ENCODE measurements at regions not wholly inside any gene's neighbourhood (a gene's known extent, or its start where the extent isn't known, plus 50 kb on each side); places are given as distances from the start of the nearest gene placed in this dataset.

DNA sequence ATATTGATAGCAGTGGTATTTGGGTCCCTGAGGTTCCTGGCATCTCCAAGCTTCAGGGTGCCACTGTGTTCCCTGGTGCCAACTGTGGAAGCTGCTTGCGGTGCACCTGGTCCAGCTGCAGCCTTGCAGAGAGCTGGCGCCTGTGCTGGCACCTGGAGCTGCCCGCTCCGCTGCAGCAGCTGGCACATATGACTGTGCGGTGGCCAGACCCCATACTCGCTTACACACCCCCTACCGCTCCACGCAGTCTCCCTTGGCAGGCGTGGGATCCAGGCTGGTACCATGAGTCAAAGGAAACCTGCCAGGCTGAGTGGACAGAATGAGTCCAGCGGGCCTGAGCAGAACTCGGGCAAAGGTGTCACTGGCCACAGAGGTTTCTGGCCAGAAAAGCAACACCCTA lies 89.9 kb upstream of the JAZF1 start:
- no peak overlapping the region for H3K27ac Mint-ChIP-seq
- H3K9me3 Mint-ChIP-seq: peaks cover 9% of the 10 kb centered on the region
- H3K27me3 Mint-ChIP-seq: peaks cover 7% of the 10 kb centered on the region
- H3K36me3 Mint-ChIP-seq (ENCODE audit: low read depth): no peaks in the 10 kb centered on the region
- intact Hi-C loops (cut with micrococcal nuclease): loop anchor here (5.0 to 10.0 kb wide), 2 partner anchors 86 to 128 kb away; partner anchors contain the start of gene JAZF1
- peaks cover 23% of the 10 kb centered on the region for H3K4me1 Mint-ChIP-seq (ENCODE audit: low read depth)
- no peak overlapping the region for H3K4me3 Mint-ChIP-seq

DNA sequence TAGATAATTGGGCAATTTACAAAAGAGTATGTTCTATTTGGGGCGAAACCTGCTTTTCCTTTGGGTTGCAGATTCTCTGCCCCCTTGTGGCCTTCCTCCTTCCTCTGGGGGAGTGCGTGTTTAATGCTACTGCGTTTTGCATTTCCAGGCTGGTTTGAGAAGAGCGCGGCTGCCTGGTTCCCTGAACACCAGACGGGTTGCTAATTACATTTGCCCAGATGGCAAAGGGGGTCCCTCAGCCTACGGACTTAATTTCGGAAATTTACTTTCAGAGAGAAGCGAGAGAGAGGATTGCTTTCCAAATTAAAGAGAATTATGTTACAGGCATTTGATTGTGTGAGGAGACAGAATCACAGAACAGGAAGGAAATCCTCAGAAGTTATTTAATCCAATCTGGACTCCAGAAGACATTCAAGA lies 91.9 kb upstream of the JAZF1 start:
- Mint-ChIP-seq H3K27me3 (peaks cover 7% of the 10 kb centered on the region), H3K27ac (peak overlapping the region; percentile 40), H3K9me3 (peaks cover 9% of the 10 kb centered on the region), H3K36me3 (ENCODE audit: low read depth) (no peaks in the 10 kb centered on the region), H3K4me1 (ENCODE audit: low read depth) (peaks cover 23% of the 10 kb centered on the region), H3K4me3 (peak overlapping the region; percentile 70)
- intact Hi-C loops (cut with micrococcal nuclease): loop anchor here (5.0 to 10.0 kb wide), 2 partner anchors 88 to 130 kb away; partner anchors contain the start of gene JAZF1

DNA sequence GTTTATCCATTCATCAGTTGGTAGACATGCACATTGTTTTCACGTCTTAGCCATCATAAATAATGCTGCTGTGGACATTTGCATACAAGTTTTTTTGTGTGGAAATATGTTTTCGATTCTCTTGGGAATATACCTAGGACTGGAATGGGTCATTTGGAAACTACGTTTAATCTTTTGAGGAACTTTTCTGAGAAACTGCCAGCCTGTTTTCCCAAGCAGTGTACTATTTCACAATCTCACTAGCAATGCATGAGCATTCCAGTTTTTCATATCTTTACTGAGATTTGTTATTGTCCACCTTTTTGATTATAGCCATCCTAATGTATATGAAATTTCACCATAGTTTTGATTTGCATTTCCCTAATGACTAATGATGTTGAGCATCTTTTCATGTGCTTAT lies 95.7 kb upstream of the JAZF1 start:
- peaks cover 5% of the 10 kb centered on the region for H3K4me1 Mint-ChIP-seq (ENCODE audit: low read depth)
- peaks cover 9% of the 10 kb centered on the region for H3K9me3 Mint-ChIP-seq
- peaks cover 10% of the 10 kb centered on the region for H3K27me3 Mint-ChIP-seq
- H3K27ac Mint-ChIP-seq: no peak overlapping the region
- no peaks in the 10 kb centered on the region for H3K36me3 Mint-ChIP-seq (ENCODE audit: low read depth)
- no peak overlapping the region for H3K4me3 Mint-ChIP-seq
- intact Hi-C loops (cut with micrococcal nuclease): loop anchor here (10.0 kb wide), 1 partner anchor 91 kb away; the partner anchor contains the start of gene JAZF1

DNA sequence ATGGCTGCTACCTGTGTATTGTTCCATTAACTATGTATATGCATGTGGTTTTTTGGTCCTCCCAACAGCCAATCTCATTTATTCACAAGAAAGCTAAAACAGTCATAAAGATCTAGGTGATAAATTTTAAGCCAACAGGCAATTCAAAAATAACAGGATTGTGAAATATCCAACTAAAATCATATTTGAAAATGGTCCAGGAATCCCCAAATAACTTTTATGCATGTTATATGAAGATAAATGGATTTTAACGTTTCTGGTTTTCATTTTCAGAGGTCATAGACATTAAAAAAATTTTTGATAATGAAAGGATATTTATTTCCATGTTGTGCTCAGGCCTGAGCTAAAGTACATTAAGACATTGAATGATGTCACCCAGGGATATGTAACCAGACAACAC lies 96.8 kb upstream of the JAZF1 start:
- H3K27me3 Mint-ChIP-seq: peaks cover 14% of the 10 kb centered on the region
- no peak overlapping the region for H3K27ac Mint-ChIP-seq
- peaks cover 9% of the 10 kb centered on the region for H3K9me3 Mint-ChIP-seq
- H3K4me3 Mint-ChIP-seq: no peak overlapping the region
- H3K36me3 Mint-ChIP-seq (ENCODE audit: low read depth): no peaks in the 10 kb centered on the region
- H3K4me1 Mint-ChIP-seq (ENCODE audit: low read depth): peaks cover 4% of the 10 kb centered on the region
- intact Hi-C loops (cut with micrococcal nuclease): loop anchor here (10.0 kb wide), 1 partner anchor 93 kb away; the partner anchor contains the start of gene JAZF1

DNA sequence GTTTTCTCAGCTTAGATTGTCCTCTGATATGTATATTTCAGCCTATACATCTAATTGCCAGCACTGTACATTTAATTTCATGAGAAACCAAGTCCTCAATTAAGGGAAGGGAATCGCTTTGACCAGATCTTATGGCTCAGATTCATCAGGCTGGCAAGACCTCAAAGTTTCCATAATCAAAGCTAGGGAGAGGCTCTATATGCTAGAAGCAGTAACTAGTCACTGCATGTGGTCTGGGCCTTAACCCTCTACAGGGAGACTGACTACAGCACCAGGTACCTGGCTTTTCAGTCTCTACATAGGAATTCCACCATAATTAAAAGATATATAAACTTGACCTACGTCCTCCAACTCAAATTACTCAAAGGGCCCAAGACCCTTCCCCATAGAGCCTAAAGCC lies 97.4 kb upstream of the JAZF1 start:
- intact Hi-C loops (cut with micrococcal nuclease): loop anchor here (10.0 kb wide), 1 partner anchor 93 kb away; the partner anchor contains the start of gene JAZF1
- no peaks in the 10 kb centered on the region for H3K36me3 Mint-ChIP-seq (ENCODE audit: low read depth)
- H3K27me3 Mint-ChIP-seq: peaks cover 14% of the 10 kb centered on the region
- no peak overlapping the region for H3K27ac Mint-ChIP-seq
- H3K4me1 Mint-ChIP-seq (ENCODE audit: low read depth): no peaks in the 10 kb centered on the region
- no peak overlapping the region for H3K4me3 Mint-ChIP-seq
- peaks cover 8% of the 10 kb centered on the region for H3K9me3 Mint-ChIP-seq

DNA sequence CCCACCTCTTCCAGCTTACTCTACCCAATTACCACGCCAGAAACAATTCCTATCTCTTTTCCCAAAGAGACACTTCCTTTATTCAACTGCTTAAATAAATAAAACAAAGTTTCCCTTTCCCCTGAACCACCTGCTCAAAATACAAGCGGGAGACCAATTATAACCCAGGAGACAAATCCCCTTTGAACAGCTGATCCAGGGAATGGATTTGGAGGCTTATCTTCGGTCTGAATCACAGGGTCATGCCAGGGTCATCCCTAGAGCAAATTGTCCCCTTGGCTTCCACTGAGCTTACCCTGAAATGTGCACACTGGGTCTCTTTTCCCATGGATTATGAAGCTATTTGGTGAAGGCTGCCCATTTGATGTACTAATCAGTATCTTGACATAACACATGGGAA lies 99.9 kb upstream of the JAZF1 start:
- intact Hi-C loops (cut with micrococcal nuclease): no loop called here
- H3K4me3 Mint-ChIP-seq: no peak overlapping the region
- H3K27me3 Mint-ChIP-seq: peaks cover 8% of the 10 kb centered on the region
- H3K4me1 Mint-ChIP-seq (ENCODE audit: low read depth): no peaks in the 10 kb centered on the region
- H3K36me3 Mint-ChIP-seq (ENCODE audit: low read depth): no peaks in the 10 kb centered on the region
- H3K9me3 Mint-ChIP-seq: no peaks in the 10 kb centered on the region
- no peak overlapping the region for H3K27ac Mint-ChIP-seq

DNA sequence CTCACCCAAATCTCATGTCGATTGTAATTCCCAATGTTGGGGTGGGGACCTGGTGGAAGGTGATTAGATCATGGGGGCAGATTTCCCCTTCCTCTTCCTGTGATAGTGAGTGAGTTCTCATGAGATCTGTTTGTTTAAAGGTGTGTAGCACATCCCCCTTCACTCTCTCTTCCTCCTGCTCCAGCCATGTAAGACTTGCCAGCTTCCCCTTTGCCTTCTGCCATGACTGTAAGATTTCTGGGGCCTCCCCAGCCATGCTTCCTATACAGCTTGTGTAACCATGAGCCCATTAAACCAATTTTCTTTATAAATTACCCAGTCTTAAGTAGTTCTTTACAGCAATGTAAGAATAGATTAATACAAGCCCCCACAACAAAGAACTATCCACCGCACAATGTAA lies 109.9 kb upstream of the JAZF1 start:
- Mint-ChIP-seq H3K36me3 (ENCODE audit: low read depth) (no peaks in the 10 kb centered on the region), H3K9me3 (no peaks in the 10 kb centered on the region), H3K4me3 (no peak overlapping the region), H3K4me1 (ENCODE audit: low read depth) (peaks cover 22% of the 10 kb centered on the region), H3K27me3 (peaks cover 26% of the 10 kb centered on the region), H3K27ac (peak overlapping the region; percentile 45)
- intact Hi-C loops (cut with micrococcal nuclease): loop anchor here (10.0 kb wide), 1 partner anchor 564 kb away; no protein-coding TSS in a partner anchor

DNA sequence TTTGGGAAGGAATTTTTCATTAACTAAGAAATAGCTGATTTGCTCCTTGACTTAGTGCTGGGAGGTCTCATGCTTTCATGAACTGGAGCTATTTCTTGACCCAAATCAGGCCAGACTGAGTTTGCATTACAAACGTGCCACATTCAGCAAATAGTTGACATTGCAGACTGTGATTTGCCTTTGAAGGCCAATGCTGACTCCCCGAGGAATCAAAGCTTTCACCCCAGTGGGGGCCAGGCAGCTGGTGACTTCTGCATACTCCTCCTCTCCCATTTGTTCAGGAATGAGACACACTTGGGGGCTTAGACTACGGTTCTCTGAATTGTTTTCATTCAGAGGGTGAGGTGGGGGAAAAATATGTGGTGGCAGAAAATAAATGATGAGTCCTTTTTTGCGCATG lies 111.0 kb upstream of the JAZF1 start:
- Mint-ChIP-seq H3K9me3 (no peaks in the 10 kb centered on the region), H3K4me3 (no peak overlapping the region), H3K4me1 (ENCODE audit: low read depth) (peaks cover 22% of the 10 kb centered on the region), H3K36me3 (ENCODE audit: low read depth) (no peaks in the 10 kb centered on the region), H3K27me3 (peaks cover 33% of the 10 kb centered on the region), H3K27ac (no peak overlapping the region)
- intact Hi-C loops (cut with micrococcal nuclease): loop anchor here (10.0 kb wide), 1 partner anchor 563 kb away; no protein-coding TSS in a partner anchor

DNA sequence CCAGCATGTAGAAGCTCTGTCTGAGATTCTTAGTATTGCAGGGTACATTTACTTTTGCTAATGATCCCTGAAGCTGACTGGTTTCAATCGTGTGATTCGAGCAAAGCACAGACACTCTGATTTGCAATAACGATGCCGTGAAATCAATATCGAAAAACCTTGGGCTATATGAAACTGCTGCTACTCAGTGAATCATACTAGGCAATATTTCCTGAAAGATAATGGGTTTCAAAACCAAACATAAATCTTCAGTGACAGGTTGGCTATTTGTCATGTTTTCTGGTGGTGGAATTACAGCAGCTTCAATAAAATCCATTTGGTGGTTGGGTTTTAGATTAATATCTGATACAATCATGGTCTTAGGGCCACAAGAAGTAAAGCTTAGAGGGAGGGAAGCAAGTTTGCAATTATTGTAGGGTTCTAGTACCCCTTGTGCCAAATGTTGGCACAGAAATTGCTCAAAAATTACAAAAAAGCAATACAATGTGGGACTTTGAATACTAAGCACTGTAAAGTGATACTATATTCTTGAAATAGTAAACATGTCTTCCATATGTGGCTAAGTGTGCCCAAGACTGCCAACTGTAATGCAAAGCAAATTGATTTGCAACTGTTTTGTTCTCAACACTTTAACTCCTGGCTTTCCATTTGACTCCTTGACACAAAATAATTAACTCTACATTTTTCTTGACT lies 112.4 kb upstream of the JAZF1 start:
- Mint-ChIP-seq H3K27ac (no peak overlapping the region), H3K36me3 (ENCODE audit: low read depth) (no peaks in the 10 kb centered on the region), H3K4me1 (ENCODE audit: low read depth) (peaks cover 26% of the 10 kb centered on the region), H3K9me3 (no peaks in the 10 kb centered on the region), H3K4me3 (no peak overlapping the region), H3K27me3 (peaks cover 33% of the 10 kb centered on the region)
- intact Hi-C loops (cut with micrococcal nuclease): loop anchor here (10.0 kb wide), 1 partner anchor 562 kb away; no protein-coding TSS in a partner anchor

DNA sequence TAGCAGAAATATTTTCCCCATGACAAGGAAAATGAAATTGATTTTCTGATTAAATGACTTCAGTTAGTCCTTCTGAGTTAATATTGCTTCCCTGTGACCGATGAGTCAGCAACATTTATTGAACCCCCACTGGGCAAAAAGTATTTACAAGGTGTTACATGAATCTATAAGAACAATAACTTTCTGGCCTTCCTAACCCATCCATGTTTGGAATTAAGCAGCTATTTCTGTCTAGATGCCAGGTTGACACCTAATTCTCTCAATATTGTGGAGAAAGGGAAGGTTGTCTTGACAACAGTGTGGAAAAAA lies 112.9 kb upstream of the JAZF1 start:
- no peaks in the 10 kb centered on the region for H3K9me3 Mint-ChIP-seq
- no peak overlapping the region for H3K27ac Mint-ChIP-seq
- peaks cover 28% of the 10 kb centered on the region for H3K4me1 Mint-ChIP-seq (ENCODE audit: low read depth)
- H3K27me3 Mint-ChIP-seq: peaks cover 33% of the 10 kb centered on the region
- no peaks in the 10 kb centered on the region for H3K36me3 Mint-ChIP-seq (ENCODE audit: low read depth)
- intact Hi-C loops (cut with micrococcal nuclease): loop anchor here (10.0 kb wide), 1 partner anchor 561 kb away; no protein-coding TSS in a partner anchor
- H3K4me3 Mint-ChIP-seq: no peak overlapping the region

DNA sequence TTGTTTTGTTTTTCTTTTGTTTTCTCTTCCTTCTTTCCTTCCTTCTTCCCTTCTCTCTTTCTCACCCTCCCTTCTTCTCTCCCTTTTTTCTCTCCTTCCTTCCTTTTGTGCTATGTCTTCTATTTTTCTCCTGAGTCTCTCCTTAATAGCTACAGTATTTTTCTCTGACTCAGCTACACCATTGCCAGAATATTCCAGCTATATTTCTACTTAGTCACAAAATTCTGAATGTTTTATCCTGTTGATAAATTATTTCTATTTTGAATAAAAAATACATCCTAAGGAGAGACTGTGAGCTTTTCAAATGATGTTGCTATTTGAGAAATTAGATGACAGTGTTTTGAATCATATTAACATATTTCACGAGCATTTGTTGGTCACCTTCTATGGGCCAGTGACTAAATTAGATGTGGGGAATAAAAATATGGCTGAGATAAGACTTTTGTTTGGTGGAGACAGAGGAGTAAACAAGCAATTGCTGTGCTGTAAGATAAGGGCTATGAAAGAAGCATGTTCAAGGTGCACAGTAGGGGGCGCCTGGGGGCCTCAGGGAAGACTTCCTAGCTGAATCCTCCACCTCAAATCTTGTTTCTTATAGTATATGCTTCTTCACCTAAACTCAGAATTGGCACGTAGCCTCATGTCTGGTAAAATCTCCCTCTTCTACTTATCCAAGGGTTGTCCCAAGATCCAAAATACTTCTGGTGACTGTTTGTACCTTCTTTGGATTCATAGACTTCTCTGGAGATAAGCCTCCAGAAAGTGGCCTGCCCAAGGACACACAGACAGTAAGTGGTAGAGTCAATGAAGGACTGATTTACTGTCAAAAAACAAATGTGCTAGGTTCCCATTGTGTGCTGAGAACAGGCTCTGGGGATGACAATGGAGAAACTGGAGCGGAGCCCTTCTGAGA lies 115.5 kb upstream of the CREB5 start:
- peaks cover 30% of the 10 kb centered on the region for H3K27me3 Mint-ChIP-seq
- no peaks in the 10 kb centered on the region for H3K9me3 Mint-ChIP-seq
- intact Hi-C loops (cut with micrococcal nuclease): loop anchor here (10.0 kb wide), 1 partner anchor 558 kb away; no protein-coding TSS in a partner anchor
- H3K36me3 Mint-ChIP-seq (ENCODE audit: low read depth): no peaks in the 10 kb centered on the region
- no peak overlapping the region for H3K27ac Mint-ChIP-seq
- no peak overlapping the region for H3K4me3 Mint-ChIP-seq
- H3K4me1 Mint-ChIP-seq (ENCODE audit: low read depth): peaks cover 14% of the 10 kb centered on the region

DNA sequence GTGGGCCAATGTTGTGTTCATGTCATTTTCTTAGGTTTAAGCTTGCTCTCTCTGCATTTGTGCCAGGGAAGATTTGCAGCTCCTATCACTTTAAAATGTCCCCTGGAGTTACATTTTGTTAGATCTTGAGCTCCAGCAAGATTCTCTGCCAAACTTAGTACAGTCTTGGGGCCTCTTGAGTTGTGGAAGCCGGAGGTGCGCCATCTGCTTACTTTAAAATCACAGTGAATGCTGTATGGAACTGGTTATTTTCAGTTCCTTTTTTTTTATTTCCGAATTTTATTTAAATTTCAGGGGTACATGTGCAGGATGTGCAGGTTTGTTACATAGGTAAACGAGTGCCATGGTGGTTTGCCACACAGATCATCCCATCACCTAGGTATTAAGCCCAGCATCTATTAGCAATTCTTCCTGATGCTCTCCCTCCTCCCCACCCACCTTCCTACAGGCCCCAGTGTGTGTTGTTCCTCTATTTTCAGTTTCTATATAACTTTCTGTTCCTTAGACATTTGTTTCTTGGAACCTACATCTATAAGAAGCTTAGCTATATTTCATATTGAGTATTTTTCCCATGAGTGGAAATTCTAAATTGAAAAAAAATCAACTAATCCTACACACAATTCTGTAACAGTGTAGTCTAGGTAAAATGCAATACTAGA lies 114.4 kb upstream of the CREB5 start:
- H3K36me3 Mint-ChIP-seq (ENCODE audit: low read depth): no peaks in the 10 kb centered on the region
- intact Hi-C loops (cut with micrococcal nuclease): loop anchor here (10.0 kb wide), 1 partner anchor 557 kb away; no protein-coding TSS in a partner anchor
- no peaks in the 10 kb centered on the region for H3K9me3 Mint-ChIP-seq
- H3K4me1 Mint-ChIP-seq (ENCODE audit: low read depth): peaks cover 6% of the 10 kb centered on the region
- no peak overlapping the region for H3K27ac Mint-ChIP-seq
- no peak overlapping the region for H3K4me3 Mint-ChIP-seq
- peaks cover 23% of the 10 kb centered on the region for H3K27me3 Mint-ChIP-seq

DNA sequence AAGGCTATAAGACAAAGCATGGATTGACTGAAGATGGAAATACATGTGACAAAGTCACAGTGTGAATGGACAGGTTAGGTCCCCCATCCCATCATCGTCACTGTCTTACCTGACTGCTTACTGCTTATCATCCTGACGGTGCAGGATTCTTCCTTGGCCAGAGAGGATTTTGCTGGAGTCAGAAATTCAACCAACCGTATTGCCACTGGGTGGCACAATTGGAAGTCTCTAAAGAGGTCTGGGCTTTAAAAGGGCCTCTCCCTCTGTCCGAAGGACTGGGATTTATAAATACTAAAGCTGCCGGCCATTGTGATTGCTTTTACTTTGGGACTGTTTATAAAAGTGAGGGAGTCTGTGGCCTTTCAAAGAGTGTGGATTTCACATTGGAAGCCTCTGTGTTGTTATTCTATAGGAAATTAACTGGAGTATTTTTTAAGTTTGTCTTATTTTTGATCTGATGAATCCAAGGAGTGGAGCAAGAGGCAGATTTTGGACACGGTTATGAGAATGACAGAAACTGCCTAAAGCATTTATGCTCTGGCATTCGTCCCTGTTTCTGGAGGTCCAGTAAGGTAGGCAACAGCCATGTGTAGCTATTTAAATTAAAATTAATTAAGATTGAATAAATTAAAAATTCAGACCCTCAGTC lies 113.3 kb upstream of the CREB5 start:
- Mint-ChIP-seq H3K36me3 (ENCODE audit: low read depth) (no peaks in the 10 kb centered on the region), H3K27me3 (peaks cover 18% of the 10 kb centered on the region), H3K9me3 (no peaks in the 10 kb centered on the region)

More for the DNA sequence above, 113.3 kb upstream of the CREB5 start:
- Mint-ChIP-seq H3K4me1 (ENCODE audit: low read depth) (peaks cover 6% of the 10 kb centered on the region), H3K27ac (no peak overlapping the region), H3K4me3 (no peak overlapping the region)
- intact Hi-C loops (cut with micrococcal nuclease): loop anchor here (10.0 kb wide), 1 partner anchor 556 kb away; no protein-coding TSS in a partner anchor

Data from dendritic cell treated with granulocyte-macrophage colony-stimulating factor and Interleukin-4, amounts not matched to agents 40 ng/mL and 50 ng/mL, for 4 days (primary cell).